Heart left ventricle (tissue), 13 donors: ENCODE measurements at regions not wholly inside any gene's neighbourhood (a gene's known extent, or its start where the extent isn't known, plus 50 kb on each side); places are given as distances from the start of the nearest gene placed in this dataset.

Experiments used
- CTCF ChIP-seq, 12 donors: fragments of 200-600 bp; sonication (generic) in 4 of 12; IDR thresholded peaks; one replicate each; pipeline versions ENCODE4 v1.5.0 to v1.8.0; 2018 to 2022; ENCODE audit warnings: antibody characterized with exemption in 12 of 12, mild to moderate bottlenecking in 5 of 12
- POLR2A ChIP-seq, 2 donors: fragments of 450-650 bp; IDR thresholded peaks; one replicate each; pipeline ENCODE4 v1.6.1; 2017; ENCODE audit warnings: antibody characterized with exemption in 2 of 2, mild to moderate bottlenecking in 2 of 2, moderate library complexity in 2 of 2
- donor health status: ischemic (EF 13 %, LVEDD 7.1; RV severe dilation, severe dysfunction).
- donor health status: DM: no; HTN: yes; CAD: no.
- donor health status: DM: no; HTN: no; CAD: no.
- donor health status: ischemic (EF 25% LVEDD 6.9; RV normal size, moderate dysfunction).
- donor health status: ischemic (EF 25% LVEDD 5.7; RV mildly dilated, moderate dysfunction).
- donor health status: ischemic (EF 35%, LVEDD 5.7; RV mildly dilated, moderate dysfunction).
- donor health status: nonischemic (EF 11% LVEDD 7.7; RV severe dilation, severe dysfunction).
- donor health status: DM: yes; HTN: yes; CAD: no.
- donor health status: PGD.
- donor health status: ischemic (EF 29% LVEDD 5.4; RV normal size, mild dysfunction).
- donor health status: nonischemic (EF 23%, LVEDD 6.1; RV moderate dilation, normal function).

- TF ChIP-seq CTCF (IDR thresholded peaks at IDR 0.05) = no peak
- no peak for TF ChIP-seq POLR2A (IDR thresholded peaks at IDR 0.05)
Observed at GRCh38 chr15:95760508-95760907, 570.0 kb upstream of the NR2F2 start.
